ENCODE measurements at regions not wholly inside any gene's neighbourhood (a gene's known extent, or its start where the extent isn't known, plus 50 kb on each side); places are given as distances from the start of the nearest gene placed in this dataset.

- TF ChIP-seq CTCF (IDR thresholded peaks at IDR 0.05; ENCODE audit: low read length) (no peak), EZH2phosphoT487 (IDR thresholded peaks at IDR 0.05; ENCODE audit: low read length) (no peak), EZH2 (optimal IDR thresholded peaks at IDR 0.05; ENCODE audit: low read depth, low read length) (no peak)
- no peak overlapping the region for H3K27ac ChIP-seq (ENCODE audit: low read length)
- H3K4me1 ChIP-seq (ENCODE audit: low read length): no peaks in the 10 kb centered on the region
- no peaks in the 10 kb centered on the region for H3K9me3 ChIP-seq (replicated peaks; ENCODE audit: insufficient read depth, low read length)
- H3K27me3 ChIP-seq (replicated peaks; ENCODE audit: insufficient read depth, low read length): no peaks in the 10 kb centered on the region
- no peaks in the 10 kb centered on the region for H4K20me1 ChIP-seq (ENCODE audit: insufficient read depth, low read length)
- no peak overlapping the region for H3K9ac ChIP-seq (ENCODE audit: low read length)
- no peak overlapping the region for H2AFZ ChIP-seq (ENCODE audit: low read length)
- H3K79me2 ChIP-seq (ENCODE audit: low read length): no peaks in the 10 kb centered on the region
- H3K36me3 ChIP-seq (replicated peaks; ENCODE audit: insufficient read depth, low read length): no peaks in the 10 kb centered on the region
- no peak overlapping the region for H3K4me3 ChIP-seq (ENCODE audit: low read length)
- no peak overlapping the region for H3K4me2 ChIP-seq (ENCODE audit: low read depth, low read length)
- no peak for DNase-seq
- H3F3A ChIP-seq (ENCODE audit: insufficient read depth, low read length): no peaks in the 10 kb centered on the region
- no peaks in the 10 kb centered on the region for H3K9me2 ChIP-seq (replicated peaks; ENCODE audit: insufficient read depth, low read length)
Measured at GRCh38 chr5:156031181-156031580, 295.8 kb upstream of the SGCD start.

GRCh38 chr5:156036640-156037039, 290.3 kb upstream of the SGCD start:
- no peak overlapping the region for H3K4me2 ChIP-seq (ENCODE audit: low read depth, low read length)

DNA sequence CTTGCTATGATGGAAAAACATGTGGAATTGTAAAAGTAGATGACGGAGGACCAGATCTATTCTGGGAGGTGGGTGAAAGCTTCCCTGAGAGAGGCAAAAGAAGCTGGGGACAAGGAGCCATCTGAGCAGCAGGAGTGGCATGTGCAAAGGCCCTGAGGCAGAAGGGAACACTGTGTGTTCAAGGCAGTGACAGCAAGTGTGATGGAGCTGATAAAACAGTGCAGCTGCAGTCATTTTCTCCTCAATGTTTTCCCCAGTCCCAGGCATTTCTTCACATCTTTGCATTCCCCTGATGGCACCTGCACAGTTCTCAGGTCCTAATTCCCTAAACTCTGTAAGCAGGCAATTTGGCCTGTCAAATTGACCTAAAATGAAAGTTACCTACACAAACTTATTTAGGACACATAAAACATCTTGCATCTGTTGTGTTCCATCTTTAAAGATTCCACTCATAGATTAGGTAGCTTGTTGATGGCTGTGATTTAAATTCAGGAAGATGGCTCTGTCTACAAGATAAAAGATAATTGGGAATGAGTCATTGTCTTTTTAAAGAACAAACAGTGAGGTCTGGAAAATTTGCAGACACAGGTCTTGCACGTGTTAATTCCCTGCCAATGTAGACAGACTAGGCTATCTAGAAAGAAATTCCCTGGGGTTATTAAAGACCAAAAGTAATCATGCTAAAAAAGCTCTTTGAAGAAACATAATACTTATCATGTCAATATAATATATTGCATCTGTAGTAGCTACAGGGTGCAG, 289.6 kb upstream of the SGCD start:
- Histone ChIP-seq H4K20me1 (ENCODE audit: insufficient read depth, low read length) (no peaks in the 10 kb centered on the region), H3K9me3 (replicated peaks; ENCODE audit: insufficient read depth, low read length) (no peaks in the 10 kb centered on the region), H3K79me2 (ENCODE audit: low read length) (no peaks in the 10 kb centered on the region), H2AFZ (ENCODE audit: low read length) (no peak overlapping the region), H3F3A (ENCODE audit: insufficient read depth, low read length) (no peaks in the 10 kb centered on the region), H3K4me2 (ENCODE audit: low read depth, low read length) (no peak overlapping the region), H3K4me3 (ENCODE audit: low read length) (no peak overlapping the region), H3K9me2 (replicated peaks; ENCODE audit: insufficient read depth, low read length) (no peaks in the 10 kb centered on the region), H3K36me3 (replicated peaks; ENCODE audit: insufficient read depth, low read length) (no peaks in the 10 kb centered on the region), H3K27me3 (replicated peaks; ENCODE audit: insufficient read depth, low read length) (no peaks in the 10 kb centered on the region), H3K4me1 (ENCODE audit: low read length) (no peaks in the 10 kb centered on the region), H3K27ac (ENCODE audit: low read length) (no peak overlapping the region), H3K9ac (ENCODE audit: low read length) (no peak overlapping the region)
- no peak for DNase-seq
- TF ChIP-seq EZH2 (optimal IDR thresholded peaks at IDR 0.05; ENCODE audit: low read depth, low read length) (no peak), CTCF (IDR thresholded peaks at IDR 0.05; ENCODE audit: low read length) (no peak), EZH2phosphoT487 (IDR thresholded peaks at IDR 0.05; ENCODE audit: low read length) (no peak)

More at GRCh38 chr5:156036640-156037039, 290.3 kb upstream of the SGCD start:
- Histone ChIP-seq H3K79me2 (ENCODE audit: low read length) (no peaks in the 10 kb centered on the region), H2AFZ (ENCODE audit: low read length) (no peak overlapping the region), H4K20me1 (ENCODE audit: insufficient read depth, low read length) (no peaks in the 10 kb centered on the region), H3K36me3 (replicated peaks; ENCODE audit: insufficient read depth, low read length) (no peaks in the 10 kb centered on the region), H3K9me2 (replicated peaks; ENCODE audit: insufficient read depth, low read length) (no peaks in the 10 kb centered on the region), H3K4me3 (ENCODE audit: low read length) (no peak overlapping the region), H3K27me3 (replicated peaks; ENCODE audit: insufficient read depth, low read length) (no peaks in the 10 kb centered on the region), H3F3A (ENCODE audit: insufficient read depth, low read length) (no peaks in the 10 kb centered on the region), H3K27ac (ENCODE audit: low read length) (no peak overlapping the region), H3K9ac (ENCODE audit: low read length) (no peak overlapping the region), H3K4me1 (ENCODE audit: low read length) (no peaks in the 10 kb centered on the region), H3K9me3 (replicated peaks; ENCODE audit: insufficient read depth, low read length) (no peaks in the 10 kb centered on the region)
- no peak for DNase-seq
- TF ChIP-seq CTCF (IDR thresholded peaks at IDR 0.05; ENCODE audit: low read length): no peak
- no peak for TF ChIP-seq EZH2phosphoT487 (IDR thresholded peaks at IDR 0.05; ENCODE audit: low read length)
- no peak for TF ChIP-seq EZH2 (optimal IDR thresholded peaks at IDR 0.05; ENCODE audit: low read depth, low read length)

All from MM.1S (cell line).